Ishikawa (cell line): ENCODE measurements at regions not wholly inside any gene's neighbourhood (a gene's known extent, or its start where the extent isn't known, plus 50 kb on each side); places are given as distances from the start of the nearest gene placed in this dataset.

Source experiments
- CEBPB ChIP-seq: IDR thresholded peaks from 2 replicates; pipeline ENCODE4 v1.6.1; 2012
- CREB1 ChIP-seq: IDR thresholded peaks from 2 replicates; pipeline ENCODE4 v1.6.1; 2012; ENCODE audit warnings: low read depth
- EGR1 ChIP-seq: IDR thresholded peaks from 2 replicates; pipeline ENCODE4 v1.6.1; 2012
- EP300 ChIP-seq: IDR thresholded peaks from 2 replicates; pipeline ENCODE4 v1.6.1; 2012; ENCODE audit warnings: borderline replicate concordance
- FOXM1 ChIP-seq: IDR thresholded peaks from 2 replicates; pipeline ENCODE4 v1.6.1; 2012; ENCODE audit warnings: low read depth, borderline replicate concordance
- NFIC ChIP-seq: IDR thresholded peaks from 2 replicates; pipeline ENCODE4 v1.6.1; 2012
- YY1 ChIP-seq: IDR thresholded peaks from 2 replicates; pipeline ENCODE4 v1.6.1; 2012; ENCODE audit warnings: low read depth
- ZBTB7A ChIP-seq: IDR thresholded peaks from 2 replicates; pipeline ENCODE4 v1.6.1; 2012; ENCODE audit warnings: low read depth

- TF ChIP-seq EGR1 (no peak), CEBPB (no peak), YY1 (no peak), FOXM1 (no peak), ZBTB7A (no peak), EP300 (no peak), NFIC (no peak), CREB1 (no peak)
These were observed 257.7 kb upstream of the GLI3 start for GRCh38 chr7:42494736-42495135.
